Bronchial epithelial cell (primary cell): ENCODE measurements at regions not wholly inside any gene's neighbourhood (a gene's known extent, or its start where the extent isn't known, plus 50 kb on each side); places are given as distances from the start of the nearest gene placed in this dataset.

Experiments used
- DNase-seq: peaks from one replicate; pipeline ENCODE4 v3.0.0-alpha.2; 2010; ENCODE audit warnings: low read depth
- FAIRE-seq: peaks from 2 replicates; lab custom pipeline; 2011; peaks lifted over from hg19 to GRCh38; lab: Jason Lieb, UNC
- H3K27me3 ChIP-seq: 2 replicates; pipeline ENCODE4 v1.5.1; 2011; ENCODE audit warnings: low read length; ENCODE audit not compliant: control insufficient read depth, insufficient read depth
- H3K36me3 ChIP-seq: 2 replicates; pipeline ENCODE4 v1.5.1; 2011; ENCODE audit warnings: low read length; ENCODE audit not compliant: control insufficient read depth, insufficient read depth
- H3K4me3 ChIP-seq: 2 replicates; pipeline ENCODE4 v1.5.1; 2011; ENCODE audit warnings: mild to moderate bottlenecking, low read depth, low read length, control low read depth
- CTCF ChIP-seq: IDR thresholded peaks from 2 replicates; pipeline ENCODE4 v1.5.1; 2011; ENCODE audit warnings: mild to moderate bottlenecking, moderate library complexity, low read length, control low read depth, inconsistent platforms; ENCODE audit not compliant: insufficient read depth, severe bottlenecking

DNA sequence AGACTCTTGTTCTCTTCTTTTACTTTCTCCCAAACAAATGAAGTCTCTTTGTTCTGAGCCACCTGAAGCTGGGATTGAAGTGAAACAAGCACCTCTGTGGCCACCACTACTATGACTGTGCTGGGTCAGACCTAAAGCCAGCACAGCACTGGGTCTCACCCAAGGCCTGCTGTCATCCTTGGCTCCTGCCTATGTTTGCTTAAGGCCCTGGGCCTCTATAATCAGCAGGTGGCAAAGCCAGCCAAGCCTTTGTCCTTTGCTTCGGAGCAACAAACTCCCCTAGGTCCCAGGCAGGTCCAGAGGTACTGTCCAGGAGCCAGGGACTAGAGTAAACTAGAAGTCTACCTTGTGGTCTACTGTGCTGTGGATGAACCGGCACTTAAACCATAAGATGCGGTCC is 220.6 kb upstream of the ARSJ start:
- H3K36me3 ChIP-seq = no peaks in the 10 kb centered on the region
- no peak for FAIRE-seq
- DNase-seq = no peak
- no peak for TF ChIP-seq CTCF
- no peaks in the 10 kb centered on the region for H3K27me3 ChIP-seq
- H3K4me3 ChIP-seq = no peak overlapping the region

DNA sequence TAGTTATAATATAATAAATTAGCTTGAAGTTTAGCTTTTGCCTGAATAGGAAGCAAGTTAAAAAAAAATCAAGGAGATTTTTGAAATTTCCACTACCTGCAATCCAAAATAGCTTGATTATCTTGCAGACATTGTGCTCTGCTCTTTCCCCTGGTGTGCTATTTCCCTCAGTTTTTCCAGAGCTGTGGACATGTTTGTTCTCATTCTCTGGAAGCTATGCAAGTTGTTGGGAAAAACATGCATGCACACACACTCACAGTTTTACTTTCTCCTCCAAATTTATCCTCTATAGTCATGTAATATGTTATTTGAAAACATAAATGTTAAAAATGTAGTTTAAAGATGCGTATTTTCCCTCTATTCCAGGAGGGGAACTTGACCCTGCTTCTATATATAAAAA is 225.8 kb upstream of the ARSJ start:
- DNase-seq (no peak), FAIRE-seq (no peak)
- Histone ChIP-seq H3K4me3 (no peak overlapping the region), H3K27me3 (no peaks in the 10 kb centered on the region), H3K36me3 (no peaks in the 10 kb centered on the region)
- TF ChIP-seq CTCF = no peak

DNA sequence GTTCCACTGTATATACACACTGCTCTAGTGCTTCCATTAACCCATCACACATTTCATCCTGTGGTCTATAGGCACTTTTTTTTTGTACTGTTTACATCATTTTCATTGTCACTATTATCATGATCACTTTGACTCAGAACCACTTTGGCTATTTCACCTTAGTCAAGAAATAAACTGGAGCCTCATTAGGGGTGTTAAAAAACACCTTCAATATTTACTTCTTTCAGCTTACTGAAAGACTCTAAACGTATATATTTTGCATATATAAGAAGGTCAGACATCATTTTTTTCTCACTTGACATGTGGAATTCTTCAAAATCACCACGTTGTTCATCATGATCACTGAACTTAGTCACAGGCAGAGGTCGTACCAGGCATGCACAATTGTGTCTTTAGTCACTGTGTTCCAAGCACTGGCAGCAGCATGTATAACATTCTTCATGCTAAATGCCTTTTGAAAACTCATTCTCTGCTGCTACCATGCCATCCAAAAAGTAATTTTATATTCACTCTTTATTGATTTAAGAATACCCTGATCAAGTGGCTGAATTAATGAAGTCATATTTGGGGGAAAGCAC is 229.2 kb upstream of the ARSJ start:
- peak; percentile 34 for TF ChIP-seq CTCF
- Histone ChIP-seq H3K4me3 (no peak overlapping the region), H3K27me3 (no peaks in the 10 kb centered on the region), H3K36me3 (no peaks in the 10 kb centered on the region)
- DNase-seq (peak; percentile 53), FAIRE-seq (no peak)

DNA sequence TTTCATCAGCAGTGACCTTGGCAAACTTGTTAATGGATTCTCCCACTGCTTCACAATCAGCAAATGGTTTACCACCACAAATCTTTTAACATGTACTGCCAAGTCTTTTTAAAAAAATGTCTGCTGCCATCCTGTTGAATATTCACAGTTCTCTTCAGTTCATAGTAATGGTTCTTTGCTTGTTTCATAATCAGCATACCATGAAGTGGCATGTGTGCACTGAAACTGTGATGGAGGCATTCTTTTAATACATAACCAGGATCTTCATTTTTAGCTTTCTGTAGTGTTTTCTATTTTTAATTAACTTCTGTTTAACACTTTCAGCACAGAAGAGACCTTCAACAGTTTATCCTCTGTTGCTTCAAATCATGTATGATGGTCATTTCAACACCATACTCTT is 230.1 kb upstream of the ARSJ start:
- DNase-seq (no peak), FAIRE-seq (no peak)
- no peaks in the 10 kb centered on the region for H3K27me3 ChIP-seq
- no peaks in the 10 kb centered on the region for H3K36me3 ChIP-seq
- TF ChIP-seq CTCF = no peak
- no peak overlapping the region for H3K4me3 ChIP-seq

DNA sequence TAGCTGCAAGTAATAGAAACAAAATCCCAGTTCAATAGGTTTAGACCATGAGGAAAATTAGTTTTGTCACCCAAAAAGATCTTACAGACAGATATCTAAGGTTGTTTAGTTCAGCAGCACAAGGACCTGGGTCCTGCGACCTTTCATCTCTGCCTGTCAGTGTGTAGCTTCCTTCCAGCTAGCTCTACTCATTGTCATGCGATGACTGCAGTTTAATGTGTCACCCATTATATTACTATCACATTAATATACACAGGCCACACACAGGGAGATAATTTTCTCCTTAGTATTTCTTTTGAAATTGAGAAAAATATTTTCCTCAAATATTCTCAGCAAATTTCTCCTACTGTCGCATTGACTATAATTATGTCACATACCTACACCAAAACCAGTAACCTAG is 232.1 kb upstream of the ARSJ start:
- Histone ChIP-seq H3K27me3 (no peaks in the 10 kb centered on the region), H3K4me3 (no peak overlapping the region), H3K36me3 (no peaks in the 10 kb centered on the region)
- FAIRE-seq (no peak), DNase-seq (no peak)
- TF ChIP-seq CTCF = no peak

DNA sequence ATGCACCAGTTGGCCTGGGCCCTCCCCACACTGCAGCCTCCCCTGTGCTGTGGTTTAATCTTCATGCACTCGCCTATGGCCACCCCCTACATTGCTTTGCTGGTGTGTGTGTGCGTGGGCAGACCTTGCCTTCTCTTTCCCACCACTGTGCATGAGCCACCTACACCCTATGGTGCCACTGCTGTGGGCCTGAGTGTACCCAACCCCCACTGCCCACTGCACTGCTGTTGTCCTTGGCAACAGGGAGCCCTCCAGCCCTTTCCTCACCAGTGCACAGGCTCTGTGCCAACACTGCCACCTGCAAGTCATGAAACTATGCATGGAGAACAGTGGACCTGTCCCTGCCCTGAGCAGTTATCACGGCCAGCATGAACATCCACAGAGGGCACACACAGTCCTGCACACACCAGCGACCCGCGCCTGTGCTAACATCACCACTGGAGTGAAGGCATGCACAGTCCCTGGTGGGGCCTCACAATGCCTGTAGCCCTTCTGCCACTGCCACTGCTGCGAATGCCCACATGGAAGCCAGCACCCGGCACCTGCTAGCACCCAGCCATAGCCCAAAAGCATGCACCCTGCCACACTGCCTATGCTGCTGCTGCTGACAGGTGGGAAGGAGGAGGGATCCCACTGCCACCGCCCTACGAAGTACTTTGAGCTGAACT is 237.8 kb upstream of the ARSJ start:
- no peak for TF ChIP-seq CTCF
- Histone ChIP-seq H3K27me3 (no peaks in the 10 kb centered on the region), H3K36me3 (no peaks in the 10 kb centered on the region), H3K4me3 (no peak overlapping the region)
- no peak for FAIRE-seq
- no peak for DNase-seq
